ENCODE measurements at regions not wholly inside any gene's neighbourhood (a gene's known extent, or its start where the extent isn't known, plus 50 kb on each side); places are given as distances from the start of the nearest gene placed in this dataset.
A peak's percentile ranks its signal among the peaks of the same experiment; 100 is the strongest.

DNA sequence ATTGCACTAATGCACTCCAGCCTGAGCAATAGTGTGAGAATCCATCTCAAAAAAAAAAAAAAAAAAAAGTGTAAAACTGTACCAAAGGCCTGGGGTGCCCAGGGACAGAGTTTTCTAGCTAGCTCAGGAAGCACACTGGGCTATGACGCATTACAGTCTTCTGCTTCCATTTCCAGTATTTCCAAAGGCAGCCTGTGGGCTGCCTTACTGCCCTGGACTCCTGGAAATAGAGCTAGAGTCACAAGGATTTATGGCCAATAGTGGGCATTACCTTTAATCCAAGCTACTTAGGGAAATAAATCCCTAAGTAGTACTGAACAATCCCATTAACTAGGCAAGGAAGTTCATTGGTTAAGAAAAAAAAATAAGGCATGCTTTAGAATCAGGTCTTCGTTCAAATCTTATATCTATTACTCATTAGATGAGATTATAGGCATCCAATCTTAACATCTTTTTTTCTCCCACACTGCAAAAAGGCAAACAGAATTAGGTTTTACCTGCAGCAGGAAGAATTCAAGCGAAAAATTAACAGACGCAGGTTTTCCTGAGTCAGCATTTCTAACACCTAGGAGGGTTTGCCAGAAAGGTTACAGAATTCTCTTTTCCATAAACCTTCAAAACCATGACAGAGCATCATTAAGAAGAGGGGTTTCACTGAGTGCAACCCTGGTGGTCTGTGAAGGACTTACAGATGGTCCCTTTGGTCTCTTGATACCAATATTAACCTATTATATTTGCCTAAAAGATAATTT, 85.6 kb upstream of the CCDC112 start:
- ChIA-PET CTCF (no interaction called here), POLR2A (ENCODE audit: unreplicated experiment) (no interaction called here)
- Histone ChIP-seq H3K36me3 (ENCODE audit: low read depth, low read length) (no peaks in the 10 kb centered on the region), H3K27me3 (ENCODE audit: low read length) (no peaks in the 10 kb centered on the region), H3K9me2 (replicated peaks; ENCODE audit: low read length) (no peaks in the 10 kb centered on the region), H3F3A (ENCODE audit: low read length, unreplicated experiment) (no peaks in the 10 kb centered on the region), H3K79me2 (ENCODE audit: low read length) (no peaks in the 10 kb centered on the region), H3K9ac (ENCODE audit: low read length) (no peak overlapping the region), H3K4me2 (ENCODE audit: low read length) (no peak overlapping the region), H3K4me3 (ENCODE audit: low read length) (no peak overlapping the region), H2AFZ (ENCODE audit: low read length) (no peak overlapping the region), H3K27ac (ENCODE audit: low read length) (no peak overlapping the region), H4K20me1 (ENCODE audit: low read length) (no peaks in the 10 kb centered on the region), H3K4me1 (ENCODE audit: insufficient read depth, low read length) (peaks cover 27% of the 10 kb centered on the region), H3K9me3 (ENCODE audit: low read length) (no peaks in the 10 kb centered on the region)
- DNase-seq (no peak), ATAC-seq (no peak)
- intact Hi-C loops (cut with micrococcal nuclease), result no loop called here
- TF ChIP-seq EZH2phosphoT487 (IDR thresholded peaks at IDR 0.05; ENCODE audit: borderline replicate concordance, low read length) (no peak), EZH2 (IDR thresholded peaks at IDR 0.05; ENCODE audit: low read length, unreplicated experiment) (no peak)
- TF ChIP-seq, protein P1, sequence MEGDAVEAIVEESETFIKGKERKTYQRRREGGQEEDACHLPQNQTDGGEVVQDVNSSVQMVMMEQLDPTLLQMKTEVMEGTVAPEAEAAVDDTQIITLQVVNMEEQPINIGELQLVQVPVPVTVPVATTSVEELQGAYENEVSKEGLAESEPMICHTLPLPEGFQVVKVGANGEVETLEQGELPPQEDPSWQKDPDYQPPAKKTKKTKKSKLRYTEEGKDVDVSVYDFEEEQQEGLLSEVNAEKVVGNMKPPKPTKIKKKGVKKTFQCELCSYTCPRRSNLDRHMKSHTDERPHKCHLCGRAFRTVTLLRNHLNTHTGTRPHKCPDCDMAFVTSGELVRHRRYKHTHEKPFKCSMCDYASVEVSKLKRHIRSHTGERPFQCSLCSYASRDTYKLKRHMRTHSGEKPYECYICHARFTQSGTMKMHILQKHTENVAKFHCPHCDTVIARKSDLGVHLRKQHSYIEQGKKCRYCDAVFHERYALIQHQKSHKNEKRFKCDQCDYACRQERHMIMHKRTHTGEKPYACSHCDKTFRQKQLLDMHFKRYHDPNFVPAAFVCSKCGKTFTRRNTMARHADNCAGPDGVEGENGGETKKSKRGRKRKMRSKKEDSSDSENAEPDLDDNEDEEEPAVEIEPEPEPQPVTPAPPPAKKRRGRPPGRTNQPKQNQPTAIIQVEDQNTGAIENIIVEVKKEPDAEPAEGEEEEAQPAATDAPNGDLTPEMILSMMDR (conservative IDR thresholded peaks at IDR 0.05; ENCODE audit: low read depth, low read length), result no peak
- no TSS peak for BruUV-seq (replicated peaks)

DNA sequence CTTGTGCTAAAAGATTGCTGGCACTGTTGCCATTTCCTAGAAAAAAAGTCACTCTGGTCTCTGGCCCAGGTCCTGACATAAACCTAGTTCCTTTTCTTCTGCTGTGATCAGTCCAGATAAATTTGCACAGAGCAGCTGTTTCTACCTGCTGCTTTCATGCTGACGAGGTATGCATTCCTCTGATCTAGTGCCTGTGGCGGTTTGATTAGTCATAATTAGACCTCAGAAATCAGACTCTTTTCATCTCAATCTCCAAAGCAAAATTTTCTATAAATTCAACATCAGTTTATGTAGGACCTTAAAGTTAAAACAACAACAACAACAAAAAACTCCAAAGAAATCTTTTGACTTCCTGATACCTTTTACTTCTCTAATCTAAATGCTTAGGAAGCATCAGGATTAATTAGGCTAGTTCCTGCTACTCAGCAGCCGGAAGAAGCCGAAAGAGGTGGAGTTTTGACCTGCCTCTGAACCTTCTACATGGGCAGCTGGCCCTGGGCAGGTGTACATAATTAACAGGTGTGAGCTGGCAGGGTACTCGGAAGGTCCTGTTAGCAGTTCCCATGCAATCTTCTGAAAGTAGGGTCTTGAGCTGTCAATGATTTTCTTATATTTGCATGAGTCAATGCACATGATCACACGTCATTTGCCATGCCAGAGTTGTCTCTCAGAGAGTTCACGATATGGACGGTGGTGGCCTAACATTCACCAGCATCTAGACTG, 83.3 kb upstream of the CCDC112 start:
- no peaks in the 10 kb centered on the region for H3K9me2 ChIP-seq (replicated peaks; ENCODE audit: low read length)
- no peaks in the 10 kb centered on the region for H3K79me2 ChIP-seq (ENCODE audit: low read length)
- no peak overlapping the region for H2AFZ ChIP-seq (ENCODE audit: low read length)
- H3K4me3 ChIP-seq (ENCODE audit: low read length), result no peak overlapping the region
- 0 out of 2 replicates have a peak overlapping the region, but pooled peaks have one; percentile 27 for H3K4me2 ChIP-seq (ENCODE audit: low read length)
- CTCF ChIA-PET, result no interaction called here
- H3K9me3 ChIP-seq (ENCODE audit: low read length), result no peaks in the 10 kb centered on the region
- peaks cover 29% of the 10 kb centered on the region for H3K4me1 ChIP-seq (ENCODE audit: insufficient read depth, low read length)
- no peak overlapping the region for H3K9ac ChIP-seq (ENCODE audit: low read length)
- ATAC-seq, result peak; percentile 82
- no peaks in the 10 kb centered on the region for H3K27me3 ChIP-seq (ENCODE audit: low read length)
- POLR2A ChIA-PET (ENCODE audit: unreplicated experiment), result interaction anchor here (0.6 kb wide), 1 partner anchor 174 kb away, joined by 6 read pairs; no protein-coding TSS in a partner anchor
- intact Hi-C loops (cut with micrococcal nuclease), result loop anchor here (5.0 kb wide), 2 partner anchors 48 to 163 kb away; partner anchors contain the start of gene FEM1C
- no peaks in the 10 kb centered on the region for H3F3A ChIP-seq (ENCODE audit: low read length, unreplicated experiment)
- peak; percentile 79 for DNase-seq
- BruUV-seq (replicated peaks), result no TSS peak
- H3K27ac ChIP-seq (ENCODE audit: low read length), result no peak overlapping the region
- H3K36me3 ChIP-seq (ENCODE audit: low read depth, low read length), result no peaks in the 10 kb centered on the region
- no peaks in the 10 kb centered on the region for H4K20me1 ChIP-seq (ENCODE audit: low read length)
- no peak for TF ChIP-seq EZH2 (IDR thresholded peaks at IDR 0.05; ENCODE audit: low read length, unreplicated experiment)
- TF ChIP-seq, protein P1 (conservative IDR thresholded peaks at IDR 0.05; ENCODE audit: low read depth, low read length), result no peak
- no peak for TF ChIP-seq EZH2phosphoT487 (IDR thresholded peaks at IDR 0.05; ENCODE audit: borderline replicate concordance, low read length)
